SJCRH30 (cell line): ENCODE measurements at regions not wholly inside any gene's neighbourhood (a gene's known extent, or its start where the extent isn't known, plus 50 kb on each side); places are given as distances from the start of the nearest gene placed in this dataset.

Source experiments
- DNase-seq, 2 experiments: peaks; one replicate each; pipeline ENCODE4 v3.0.0-alpha.2; 2015 to 2020
- H3K27ac ChIP-seq: fragments of 250-450 bp; sonication (Bioruptor Pico); 2 replicates; pipeline ENCODE4 v1.5.1; 2020; ENCODE audit warnings: mild to moderate bottlenecking, moderate library complexity
- H3K27me3 ChIP-seq: fragments of 250-450 bp; sonication (Bioruptor Pico); 2 replicates; pipeline ENCODE4 v1.5.1; 2020; ENCODE audit warnings: mild to moderate bottlenecking, moderate library complexity
- H3K36me3 ChIP-seq: fragments of 250-450 bp; sonication (Bioruptor Pico); 2 replicates; pipeline ENCODE4 v1.5.1; 2020; ENCODE audit warnings: mild to moderate bottlenecking, moderate library complexity
- H3K4me1 ChIP-seq: fragments of 250-450 bp; sonication (Bioruptor Pico); 2 replicates; pipeline ENCODE4 v1.5.1; 2020; ENCODE audit warnings: mild to moderate bottlenecking, moderate library complexity
- H3K4me3 ChIP-seq: fragments of 250-450 bp; sonication (Bioruptor Pico); 2 replicates; pipeline ENCODE4 v1.5.1; 2020; ENCODE audit warnings: mild to moderate bottlenecking, moderate library complexity
- H3K9me3 ChIP-seq: fragments of 250-450 bp; sonication (Bioruptor Pico); replicated peaks from 2 replicates; pipeline ENCODE4 v1.5.1; 2020; ENCODE audit warnings: mild to moderate bottlenecking, moderate library complexity

GRCh38 chr7:21030237-21030871 lies 243.7 kb upstream of the SP8 start:
- Histone ChIP-seq H3K4me3 (no peak overlapping the region), H3K4me1 (peaks cover 14% of the 10 kb centered on the region; the same call in 1 of the 2 replicates), H3K9me3 (no peaks in the 10 kb centered on the region), H3K27ac (no peak overlapping the region), H3K27me3 (no peaks in the 10 kb centered on the region), H3K36me3 (no peaks in the 10 kb centered on the region)
- DNase-seq: no peak

DNA sequence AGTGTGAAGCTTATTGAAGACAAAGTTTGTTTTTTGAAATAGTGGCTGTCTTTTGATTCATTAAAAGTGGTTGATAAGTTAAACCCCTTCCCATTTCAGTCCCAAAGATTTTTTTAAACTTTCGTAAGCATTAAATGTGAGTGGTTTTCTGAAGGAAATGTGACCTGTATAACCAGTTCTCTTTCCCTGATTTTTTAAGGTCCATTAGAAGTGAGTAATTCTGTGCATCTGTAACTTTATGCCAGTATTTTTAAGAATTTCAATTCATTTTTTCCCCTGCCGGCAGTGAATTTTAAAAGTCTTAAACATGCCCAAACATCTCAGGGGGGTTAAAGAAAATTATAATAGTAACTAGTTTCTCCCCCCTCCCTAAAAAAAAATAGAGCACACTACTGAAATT lies 254.6 kb upstream of the SP8 start:
- DNase-seq: no peak
- Histone ChIP-seq H3K4me1 (no peaks in the 10 kb centered on the region), H3K27ac (no peak overlapping the region), H3K4me3 (no peak overlapping the region), H3K27me3 (no peaks in the 10 kb centered on the region), H3K9me3 (no peaks in the 10 kb centered on the region), H3K36me3 (no peaks in the 10 kb centered on the region)

DNA sequence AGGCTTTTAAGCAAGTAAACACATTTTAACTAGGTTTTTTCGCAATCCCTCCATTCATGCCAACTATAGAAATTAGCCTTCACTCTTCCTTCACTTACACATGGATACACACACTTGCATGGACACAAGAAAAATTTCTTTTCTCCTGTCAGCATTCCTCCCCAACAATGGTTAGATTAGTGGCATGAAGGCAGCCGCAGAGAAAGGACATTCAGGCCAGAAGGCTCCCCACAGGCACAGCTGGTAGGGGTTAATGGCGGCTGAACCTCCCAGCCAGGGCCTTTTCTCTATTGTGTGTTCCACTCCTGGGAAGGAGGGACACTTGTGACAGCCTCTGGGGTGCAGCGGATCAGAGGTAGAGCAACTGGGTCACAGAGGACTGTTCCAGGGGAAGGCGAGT lies 255.0 kb upstream of the SP8 start:
- DNase-seq: peak in 1 of 2 experiments; percentile 18
- Histone ChIP-seq H3K4me3 (no peak overlapping the region), H3K27ac (no peak overlapping the region), H3K4me1 (no peaks in the 10 kb centered on the region), H3K36me3 (no peaks in the 10 kb centered on the region), H3K27me3 (no peaks in the 10 kb centered on the region), H3K9me3 (no peaks in the 10 kb centered on the region)

DNA sequence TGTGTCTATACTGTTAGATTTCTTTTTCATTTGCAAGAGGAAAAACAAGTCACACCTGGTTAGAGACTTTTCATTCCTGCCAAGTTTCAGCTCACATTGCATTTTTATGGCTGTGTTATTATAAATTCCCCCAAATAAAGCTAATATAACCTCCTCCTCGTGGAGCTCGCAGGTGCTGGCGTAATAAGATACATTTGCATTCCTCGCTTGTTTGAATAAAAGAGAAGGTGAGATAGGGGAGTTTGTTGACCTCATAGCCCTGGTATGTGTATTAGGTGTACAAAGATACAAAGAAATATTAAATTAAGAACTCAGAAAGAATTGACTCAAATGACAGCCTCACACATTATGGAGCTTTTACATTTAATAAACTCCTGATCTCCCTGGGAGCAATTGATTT lies 257.7 kb upstream of the SP8 start:
- Histone ChIP-seq H3K9me3 (no peaks in the 10 kb centered on the region), H3K27ac (no peak overlapping the region), H3K4me3 (no peak overlapping the region), H3K27me3 (no peaks in the 10 kb centered on the region), H3K4me1 (no peaks in the 10 kb centered on the region), H3K36me3 (no peaks in the 10 kb centered on the region)
- no peak for DNase-seq

DNA sequence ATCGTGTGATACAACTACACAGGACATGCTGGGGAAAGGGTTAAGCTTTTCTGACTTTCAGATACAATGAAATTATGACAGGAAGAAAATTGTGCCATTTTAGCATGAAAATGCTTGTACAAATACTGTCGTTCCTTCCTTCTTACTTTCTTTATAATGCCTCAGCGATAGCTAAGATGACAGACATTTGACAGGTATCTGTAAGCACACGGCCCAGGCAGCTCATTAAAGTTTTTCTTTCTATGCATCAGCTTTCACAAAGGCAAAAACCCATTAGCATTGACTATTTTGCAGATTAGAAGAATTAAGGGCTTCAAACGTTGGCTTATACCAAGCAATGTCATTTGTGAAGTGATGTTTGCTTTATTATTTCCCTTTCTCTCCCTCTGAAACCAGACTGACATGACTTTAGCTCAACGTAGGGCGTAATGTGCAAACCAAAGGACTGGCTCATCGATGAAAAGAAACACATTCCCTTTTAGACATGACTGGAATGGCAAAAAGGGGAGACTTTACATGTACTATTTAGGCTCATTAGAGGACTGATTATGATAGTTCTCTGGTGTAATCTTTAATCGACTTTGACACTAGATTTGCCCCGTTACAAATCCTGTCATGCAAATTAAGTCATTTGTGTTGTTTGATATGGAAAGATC lies 258.4 kb upstream of the SP8 start:
- DNase-seq: no peak
- no peaks in the 10 kb centered on the region for H3K36me3 ChIP-seq
- no peak overlapping the region for H3K27ac ChIP-seq
- no peaks in the 10 kb centered on the region for H3K4me1 ChIP-seq
- H3K9me3 ChIP-seq: no peaks in the 10 kb centered on the region
- H3K27me3 ChIP-seq: no peaks in the 10 kb centered on the region
- no peak overlapping the region for H3K4me3 ChIP-seq

DNA sequence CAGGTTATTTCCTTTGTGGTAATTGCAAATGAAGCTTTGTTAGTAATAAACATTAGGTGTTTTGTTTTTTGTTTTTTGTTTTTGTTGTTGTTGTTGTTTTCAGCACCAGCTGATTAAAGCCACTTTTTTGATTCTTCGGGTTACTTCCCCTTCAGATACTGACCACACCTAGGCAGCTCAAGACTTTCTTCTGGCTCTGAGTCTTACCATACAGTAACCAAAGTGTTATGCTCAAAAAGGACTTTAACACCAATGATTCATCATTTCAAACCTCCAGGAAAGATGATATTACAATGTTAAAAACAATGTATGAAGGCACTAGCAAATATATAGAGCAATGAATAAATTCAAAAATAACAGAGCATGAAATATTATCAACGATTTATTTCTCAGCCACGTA lies 265.2 kb upstream of the SP8 start:
- DNase-seq: no peak
- no peak overlapping the region for H3K27ac ChIP-seq
- H3K9me3 ChIP-seq: no peaks in the 10 kb centered on the region
- H3K4me3 ChIP-seq: no peak overlapping the region
- H3K4me1 ChIP-seq: no peaks in the 10 kb centered on the region
- peaks cover 4% of the 10 kb centered on the region; the same call in 1 of the 2 replicates for H3K27me3 ChIP-seq
- no peaks in the 10 kb centered on the region for H3K36me3 ChIP-seq

- Histone ChIP-seq H3K36me3 (no peaks in the 10 kb centered on the region), H3K27me3 (peaks cover 4% of the 10 kb centered on the region; the same call in 1 of the 2 replicates), H3K27ac (no peak overlapping the region), H3K9me3 (no peaks in the 10 kb centered on the region), H3K4me3 (no peak overlapping the region), H3K4me1 (no peaks in the 10 kb centered on the region)
- no peak for DNase-seq
These were observed 267.9 kb upstream of the SP8 start for GRCh38 chr7:21054427-21055112.

GRCh38 chr7:21059069-21059468 lies 272.4 kb upstream of the SP8 start:
- H3K4me1 ChIP-seq: no peaks in the 10 kb centered on the region
- H3K36me3 ChIP-seq: no peaks in the 10 kb centered on the region
- H3K27me3 ChIP-seq: no peaks in the 10 kb centered on the region
- H3K9me3 ChIP-seq: no peaks in the 10 kb centered on the region
- H3K4me3 ChIP-seq: no peak overlapping the region
- H3K27ac ChIP-seq: no peak overlapping the region
- no peak for DNase-seq

DNA sequence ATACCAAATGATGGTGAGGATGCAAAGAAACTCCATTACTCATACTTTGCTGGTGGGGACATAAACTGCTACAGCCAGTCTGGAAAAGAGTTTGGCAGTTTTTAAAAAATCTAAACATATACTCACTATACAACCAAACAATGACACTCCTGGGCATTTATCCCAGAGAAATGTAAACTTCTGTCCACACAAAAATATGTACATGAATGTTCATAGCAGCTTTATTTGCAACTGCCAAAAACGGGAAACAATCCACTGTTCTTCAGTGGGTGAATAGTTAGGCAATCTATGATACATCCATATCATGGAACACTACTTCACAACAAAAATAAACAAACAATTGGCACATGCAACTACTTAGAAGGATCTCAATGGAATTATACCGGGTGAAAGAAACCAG lies 276.4 kb upstream of the SP8 start:
- no peaks in the 10 kb centered on the region for H3K9me3 ChIP-seq
- DNase-seq: no peak
- no peaks in the 10 kb centered on the region for H3K27me3 ChIP-seq
- H3K27ac ChIP-seq: no peak overlapping the region
- H3K36me3 ChIP-seq: no peaks in the 10 kb centered on the region
- no peaks in the 10 kb centered on the region for H3K4me1 ChIP-seq
- H3K4me3 ChIP-seq: no peak overlapping the region

DNA sequence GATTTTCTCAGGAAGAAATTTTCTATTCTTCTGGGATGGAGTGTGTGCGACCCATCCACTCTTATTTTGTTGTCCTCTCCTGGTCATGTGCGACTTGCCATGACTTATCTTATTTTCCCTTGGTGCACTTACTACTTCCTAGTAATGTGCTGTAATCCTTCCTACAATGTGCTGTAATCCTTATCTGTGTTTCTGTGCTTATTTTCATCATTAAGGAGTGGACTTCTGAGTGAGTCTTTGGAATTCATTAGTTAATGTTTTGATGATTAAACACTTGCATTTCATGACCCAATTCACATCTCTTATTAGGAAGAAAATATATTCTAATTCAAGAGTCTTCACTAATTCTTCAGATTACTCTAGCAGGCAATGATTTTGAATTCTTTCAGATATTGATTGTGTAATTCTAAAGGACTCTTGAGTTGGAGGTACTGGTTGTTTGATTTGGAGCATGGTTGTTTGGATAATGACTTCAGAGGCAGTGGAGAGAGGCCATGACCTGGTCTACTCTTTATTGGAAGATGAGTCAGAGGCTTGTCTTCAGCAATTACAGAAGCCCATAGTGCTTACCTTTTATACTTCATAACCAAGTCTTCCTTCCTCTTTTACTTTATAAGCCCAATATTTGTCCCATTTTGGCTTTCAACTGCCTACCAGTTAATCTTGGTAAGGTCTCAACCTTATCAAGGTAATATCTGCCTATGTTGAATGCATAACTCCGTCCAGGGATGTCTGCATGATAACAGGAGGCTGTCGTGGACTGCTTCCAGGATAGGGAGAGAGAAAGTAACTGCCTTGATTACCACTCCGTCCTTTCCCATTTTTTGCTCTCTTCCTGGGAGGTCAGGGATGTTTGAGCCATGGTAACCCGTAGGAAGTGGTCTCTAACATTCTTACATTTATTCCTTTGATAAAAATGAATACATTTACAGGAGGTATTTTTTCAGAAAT lies 278.3 kb upstream of the SP8 start:
- Histone ChIP-seq H3K9me3 (no peaks in the 10 kb centered on the region), H3K4me1 (no peaks in the 10 kb centered on the region), H3K27me3 (no peaks in the 10 kb centered on the region), H3K36me3 (no peaks in the 10 kb centered on the region), H3K4me3 (no peak overlapping the region), H3K27ac (no peak overlapping the region)
- no peak for DNase-seq

GRCh38 chr7:21066221-21066620 lies 279.5 kb upstream of the SP8 start:
- H3K9me3 ChIP-seq: no peaks in the 10 kb centered on the region
- H3K36me3 ChIP-seq: no peaks in the 10 kb centered on the region
- DNase-seq: no peak
- H3K27me3 ChIP-seq: no peaks in the 10 kb centered on the region
- no peaks in the 10 kb centered on the region for H3K4me1 ChIP-seq
- H3K27ac ChIP-seq: no peak overlapping the region
- H3K4me3 ChIP-seq: no peak overlapping the region

DNA sequence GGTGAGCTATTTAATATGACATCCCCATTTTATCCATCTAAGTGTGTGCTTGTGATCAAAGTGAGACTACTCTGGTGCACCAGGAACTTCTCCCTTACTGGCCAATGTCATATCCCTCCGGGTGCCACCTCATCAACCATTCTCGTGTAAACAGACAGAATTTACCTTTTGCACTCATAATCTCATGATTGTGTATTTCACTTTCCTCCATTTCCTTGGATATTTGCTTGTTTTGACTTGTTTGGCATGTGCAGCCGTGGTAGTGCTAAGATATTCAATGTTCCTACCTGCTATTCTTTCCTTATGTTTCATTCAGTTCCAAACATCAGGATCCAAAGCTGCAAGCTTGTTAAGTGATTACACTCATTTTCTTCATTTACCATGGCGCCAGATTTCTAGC lies 280.5 kb upstream of the SP8 start:
- no peaks in the 10 kb centered on the region; the same call in 1 of the 2 replicates for H3K4me1 ChIP-seq
- no peak overlapping the region for H3K27ac ChIP-seq
- no peaks in the 10 kb centered on the region for H3K9me3 ChIP-seq
- no peaks in the 10 kb centered on the region for H3K36me3 ChIP-seq
- no peak overlapping the region for H3K4me3 ChIP-seq
- DNase-seq: no peak
- no peaks in the 10 kb centered on the region for H3K27me3 ChIP-seq

- Histone ChIP-seq H3K4me3 (no peak overlapping the region), H3K27ac (no peak overlapping the region), H3K36me3 (no peaks in the 10 kb centered on the region), H3K27me3 (no peaks in the 10 kb centered on the region), H3K9me3 (no peaks in the 10 kb centered on the region), H3K4me1 (no peaks in the 10 kb centered on the region; the same call in 1 of the 2 replicates)
- no peak for DNase-seq
These were observed 283.9 kb upstream of the SP8 start for GRCh38 chr7:21070571-21071090.

GRCh38 chr7:21071561-21072501 lies 285.1 kb upstream of the SP8 start:
- no peak for DNase-seq
- Histone ChIP-seq H3K4me3 (no peak overlapping the region), H3K27ac (no peak overlapping the region)

More at GRCh38 chr7:21071561-21072501, 285.1 kb upstream of the SP8 start:
- Histone ChIP-seq H3K4me1 (peaks cover 3% of the 10 kb centered on the region), H3K36me3 (no peaks in the 10 kb centered on the region), H3K9me3 (no peaks in the 10 kb centered on the region), H3K27me3 (no peaks in the 10 kb centered on the region)
